ENCODE measurements at regions not wholly inside any gene's neighbourhood (a gene's known extent, or its start where the extent isn't known, plus 50 kb on each side); places are given as distances from the start of the nearest gene placed in this dataset.
"Not testable (repeated sequence)": the region's sequence is repeated elsewhere in the genome, so short reads cannot be mapped to it uniquely, and the experiment has no call there.

DNA sequence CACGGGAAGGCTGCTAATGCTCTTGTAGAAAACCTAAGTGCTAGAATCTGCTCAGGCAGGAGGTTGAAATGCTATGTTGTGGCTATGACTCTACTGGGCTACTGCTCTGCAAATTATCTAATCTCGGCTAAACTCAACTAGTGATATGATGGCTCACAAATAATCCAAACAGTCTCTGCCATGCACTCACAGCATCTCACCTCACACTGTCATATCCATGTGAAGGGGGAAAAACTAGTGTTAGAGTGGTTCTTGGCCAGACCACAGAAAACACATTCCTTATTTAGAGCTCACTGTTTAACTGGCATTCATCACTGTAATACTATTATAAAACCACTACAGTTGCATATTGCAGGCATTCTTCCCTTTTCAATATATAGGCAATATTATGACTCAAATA is 81.8 kb upstream of the DST start (continued):
- no peak for TF ChIP-seq POLR2AphosphoS5 (IDR thresholded peaks at IDR 0.05; ENCODE audit: low read depth)
- TF ChIP-seq STAT1 (IDR thresholded peaks at IDR 0.05; ENCODE audit: unreplicated experiment), result no peak

DNA sequence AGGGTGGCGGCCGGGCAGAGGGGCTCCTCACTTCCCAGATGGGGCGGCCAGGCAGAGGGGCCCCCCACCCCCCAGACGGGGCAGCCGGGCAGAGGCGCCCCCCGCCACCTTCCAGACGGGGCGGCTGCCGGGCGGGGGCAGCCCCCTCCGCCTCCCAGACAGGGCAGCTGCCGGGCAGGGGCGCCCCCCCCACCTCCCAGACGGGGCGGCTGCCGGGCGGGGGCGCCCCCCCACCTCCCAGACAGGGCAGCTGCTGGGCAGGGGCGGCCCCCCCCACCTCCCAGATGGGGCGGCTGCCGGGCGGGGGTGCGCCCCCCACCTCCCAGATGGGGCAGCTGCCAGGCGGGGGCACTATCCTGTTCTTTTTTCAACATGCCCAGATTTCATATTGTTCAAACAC is 78.2 kb upstream of the DST start:
- Histone ChIP-seq H3F3A (replicated peaks; ENCODE audit: low read depth) (no peaks in the 10 kb centered on the region), H2AFZ (no peak overlapping the region), H3K4me1 (ENCODE audit: insufficient read depth) (peaks cover 50% of the 10 kb centered on the region), H3K9me2 (ENCODE audit: insufficient read depth) (no peaks in the 10 kb centered on the region), H3K4me3 (no peak overlapping the region), H3K4me2 (no peak overlapping the region), H3K79me2 (replicated peaks; ENCODE audit: insufficient read depth) (peaks cover 92% of the 10 kb centered on the region), H4K20me1 (replicated peaks; ENCODE audit: insufficient read depth) (no peaks in the 10 kb centered on the region), H3K27ac (ENCODE audit: low read depth) (no peak overlapping the region), H3K36me3 (ENCODE audit: insufficient read depth) (peaks cover 9% of the 10 kb centered on the region; the same call in 1 of the 2 replicates), H3K27me3 (ENCODE audit: insufficient read depth) (no peaks in the 10 kb centered on the region)
- no peak for TF ChIP-seq NANOG (IDR thresholded peaks at IDR 0.05; ENCODE audit: borderline replicate concordance)
- Mint-ChIP-seq H3K27me3 (ENCODE audit: insufficient read depth, low read depth, poor library complexity) (peaks cover 6% of the 10 kb centered on the region), H3K36me3 (ENCODE audit: low read depth) (peaks cover 45% of the 10 kb centered on the region), H3K9me3 (peaks cover 30% of the 10 kb centered on the region), H3K27ac (no peak overlapping the region), H3K4me1 (peaks cover 54% of the 10 kb centered on the region), H3K4me3 (no peak overlapping the region)
- ATAC-seq (no peak), DNase-seq (ENCODE audit: low spot score) (no peak)

DNA sequence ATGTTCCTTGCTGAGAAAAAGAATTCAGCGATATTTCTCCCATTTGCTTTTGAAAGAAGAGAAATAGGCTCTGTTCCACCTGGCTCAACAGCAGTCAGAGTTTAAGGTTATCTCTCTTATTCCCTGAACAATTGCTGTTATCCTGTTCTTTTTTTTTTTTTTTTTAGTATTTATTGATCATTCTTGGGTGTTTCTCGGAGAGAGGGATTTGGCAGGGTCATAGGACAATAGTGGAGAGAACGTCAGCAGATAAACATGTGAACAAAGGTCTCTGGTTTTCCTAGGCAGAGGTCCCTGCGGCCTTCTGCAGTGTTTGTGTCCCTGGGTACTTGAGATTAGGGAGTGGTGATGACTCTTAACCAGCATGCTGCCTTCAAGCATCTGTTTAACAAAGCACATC is 77.5 kb upstream of the DST start:
- not testable (repeated sequence) for H3K9me2 ChIP-seq (ENCODE audit: insufficient read depth); DNase-seq (ENCODE audit: low spot score); H3K27ac Mint-ChIP-seq; H3K27me3 ChIP-seq (ENCODE audit: insufficient read depth); H3K4me3 Mint-ChIP-seq; H3K27me3 Mint-ChIP-seq (ENCODE audit: insufficient read depth, low read depth, poor library complexity); H3K27ac ChIP-seq (ENCODE audit: low read depth); H4K20me1 ChIP-seq (replicated peaks; ENCODE audit: insufficient read depth); H3K4me2 ChIP-seq; H3K4me3 ChIP-seq; ATAC-seq; H3K36me3 ChIP-seq (ENCODE audit: insufficient read depth); H2AFZ ChIP-seq; H3F3A ChIP-seq (replicated peaks; ENCODE audit: low read depth)
- Mint-ChIP-seq H3K36me3 (ENCODE audit: low read depth) (peaks cover 45% of the 10 kb centered on the region), H3K9me3 (peaks cover 30% of the 10 kb centered on the region), H3K4me1 (peaks cover 55% of the 10 kb centered on the region)
- peaks cover 50% of the 10 kb centered on the region for H3K4me1 ChIP-seq (ENCODE audit: insufficient read depth)
- peaks cover 92% of the 10 kb centered on the region for H3K79me2 ChIP-seq (replicated peaks; ENCODE audit: insufficient read depth)

DNA sequence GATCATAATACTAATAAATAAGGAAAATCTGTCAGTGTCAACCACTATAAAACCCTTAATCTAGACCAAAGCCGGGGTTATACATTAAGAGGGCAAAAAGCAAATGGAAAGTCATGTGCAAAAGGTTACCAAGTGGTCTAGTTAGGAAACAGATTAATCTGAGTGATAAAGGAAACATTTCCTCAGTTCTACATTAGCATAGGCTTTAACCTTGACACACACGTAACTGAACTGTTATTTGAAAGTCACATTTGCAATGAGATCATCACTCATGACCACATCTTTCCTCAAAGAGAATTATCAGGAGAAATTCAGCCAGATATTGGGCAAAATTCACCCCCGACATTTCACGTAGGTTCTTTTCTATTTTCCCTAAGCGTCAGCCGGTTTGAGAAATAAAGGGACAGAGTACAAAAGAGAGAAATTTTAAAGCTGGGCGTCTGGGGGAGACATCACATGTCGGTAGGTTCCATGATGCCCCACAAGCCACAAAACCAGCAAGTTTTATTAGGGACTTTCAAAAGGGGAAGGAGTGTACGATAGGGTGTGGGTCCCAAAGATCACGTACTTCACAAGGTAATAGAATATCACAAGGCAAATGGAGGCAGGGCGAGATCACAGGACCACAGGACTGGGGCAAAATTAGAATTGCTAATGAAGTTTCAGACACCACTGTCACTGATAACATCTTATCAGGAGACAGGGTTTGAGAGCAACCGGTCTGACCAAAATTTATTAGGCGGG is 76.8 kb upstream of the DST start:
- H3K4me3 ChIP-seq; H3K4me2 ChIP-seq; H3K27me3 ChIP-seq (ENCODE audit: insufficient read depth); H3K9me2 ChIP-seq (ENCODE audit: insufficient read depth); H3K4me3 Mint-ChIP-seq; H3K27ac ChIP-seq (ENCODE audit: low read depth); H3K27me3 Mint-ChIP-seq (ENCODE audit: insufficient read depth, low read depth, poor library complexity); H3K27ac Mint-ChIP-seq; H3F3A ChIP-seq (replicated peaks; ENCODE audit: low read depth); ATAC-seq; DNase-seq (ENCODE audit: low spot score); H4K20me1 ChIP-seq (replicated peaks; ENCODE audit: insufficient read depth); H3K36me3 ChIP-seq (ENCODE audit: insufficient read depth); H2AFZ ChIP-seq: not testable (repeated sequence)
- H3K9me3 Mint-ChIP-seq, result peaks cover 30% of the 10 kb centered on the region
- H3K4me1 Mint-ChIP-seq, result peaks cover 55% of the 10 kb centered on the region
- Histone ChIP-seq H3K79me2 (replicated peaks; ENCODE audit: insufficient read depth) (peaks cover 92% of the 10 kb centered on the region), H3K4me1 (ENCODE audit: insufficient read depth) (peaks cover 50% of the 10 kb centered on the region)
- H3K36me3 Mint-ChIP-seq (ENCODE audit: low read depth), result peaks cover 45% of the 10 kb centered on the region

DNA sequence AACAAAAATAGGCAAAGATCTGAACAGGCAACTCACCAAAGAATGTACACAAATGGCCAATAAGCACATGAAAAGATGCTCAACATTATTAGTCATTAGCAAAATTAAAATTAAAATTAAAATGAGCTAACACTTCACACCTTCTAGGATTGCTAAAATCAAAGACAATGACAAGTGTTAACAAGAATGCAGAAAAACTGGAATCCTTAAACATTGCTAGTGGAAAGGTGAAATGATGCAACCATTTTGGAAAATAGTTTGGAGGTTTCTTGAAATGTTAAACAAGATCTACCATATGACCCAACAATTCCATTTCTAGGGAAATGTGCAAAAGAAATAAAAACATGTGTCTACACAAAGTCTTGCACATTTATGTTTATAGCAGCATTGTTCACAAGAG is 75.5 kb upstream of the DST start:
- Histone ChIP-seq H3K4me2 (no peak overlapping the region), H3K27ac (ENCODE audit: low read depth) (no peak overlapping the region), H3K4me1 (ENCODE audit: insufficient read depth) (peaks cover 54% of the 10 kb centered on the region), H4K20me1 (replicated peaks; ENCODE audit: insufficient read depth) (no peaks in the 10 kb centered on the region), H3K36me3 (ENCODE audit: insufficient read depth) (peaks cover 9% of the 10 kb centered on the region; the same call in 1 of the 2 replicates), H3F3A (replicated peaks; ENCODE audit: low read depth) (no peaks in the 10 kb centered on the region; the same call in 1 of the 2 replicates), H3K9me2 (ENCODE audit: insufficient read depth) (no peaks in the 10 kb centered on the region), H2AFZ (no peak overlapping the region), H3K4me3 (no peak overlapping the region), H3K27me3 (ENCODE audit: insufficient read depth) (no peaks in the 10 kb centered on the region), H3K79me2 (replicated peaks; ENCODE audit: insufficient read depth) (peaks cover 92% of the 10 kb centered on the region)
- Mint-ChIP-seq H3K4me1 (peaks cover 61% of the 10 kb centered on the region), H3K36me3 (ENCODE audit: low read depth) (peaks cover 45% of the 10 kb centered on the region), H3K27me3 (ENCODE audit: insufficient read depth, low read depth, poor library complexity) (peaks cover 3% of the 10 kb centered on the region), H3K4me3 (no peak overlapping the region), H3K9me3 (peaks cover 30% of the 10 kb centered on the region), H3K27ac (no peak overlapping the region)
- no peak for DNase-seq (ENCODE audit: low spot score)
- no peak for ATAC-seq
- TF ChIP-seq, protein P1, sequence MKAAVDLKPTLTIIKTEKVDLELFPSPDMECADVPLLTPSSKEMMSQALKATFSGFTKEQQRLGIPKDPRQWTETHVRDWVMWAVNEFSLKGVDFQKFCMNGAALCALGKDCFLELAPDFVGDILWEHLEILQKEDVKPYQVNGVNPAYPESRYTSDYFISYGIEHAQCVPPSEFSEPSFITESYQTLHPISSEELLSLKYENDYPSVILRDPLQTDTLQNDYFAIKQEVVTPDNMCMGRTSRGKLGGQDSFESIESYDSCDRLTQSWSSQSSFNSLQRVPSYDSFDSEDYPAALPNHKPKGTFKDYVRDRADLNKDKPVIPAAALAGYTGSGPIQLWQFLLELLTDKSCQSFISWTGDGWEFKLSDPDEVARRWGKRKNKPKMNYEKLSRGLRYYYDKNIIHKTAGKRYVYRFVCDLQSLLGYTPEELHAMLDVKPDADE (IDR thresholded peaks at IDR 0.05), result no peak
- no peak for TF ChIP-seq NANOG (IDR thresholded peaks at IDR 0.05; ENCODE audit: borderline replicate concordance)

Data from GM23338 (cell line).